GM23338 (cell line): ENCODE measurements at regions not wholly inside any gene's neighbourhood (a gene's known extent, or its start where the extent isn't known, plus 50 kb on each side); places are given as distances from the start of the nearest gene placed in this dataset.

Source experiments
- ATAC-seq: fragments of 200-7000 bp; cut with Tn5 transposase; 3 replicates; pipeline ENCODE4 v1.9.1; 2020
- DNase-seq: peaks from one replicate; pipeline ENCODE4 v3.0.0-alpha.2; 2015; ENCODE audit warnings: low spot score
- H2AFZ ChIP-seq: fragments of 200-600 bp; sonication (generic); 2 replicates; pipeline ENCODE4 v1.8.0; 2016; ENCODE audit warnings: antibody characterized with exemption, mild to moderate bottlenecking, moderate library complexity
- H3F3A ChIP-seq: fragments of 200-600 bp; sonication (generic); replicated peaks from 2 replicates; pipeline ENCODE4 v1.8.0; 2017; ENCODE audit warnings: antibody characterized with exemption, mixed run types, low read depth
- H3K27ac ChIP-seq: fragments of 200-600 bp; sonication (generic); 2 replicates; pipeline ENCODE4 v1.6.1; 2016; ENCODE audit warnings: low read depth
- H3K27me3 ChIP-seq: fragments of 200-600 bp; sonication (generic); 2 replicates; pipeline ENCODE4 v1.8.0; 2016; ENCODE audit warnings: mild to moderate bottlenecking, mixed run types, moderate library complexity; ENCODE audit not compliant: insufficient read depth
- H3K36me3 ChIP-seq: fragments of 200-600 bp; sonication (generic); 2 replicates; pipeline ENCODE4 v1.8.0; 2016; ENCODE audit warnings: mild to moderate bottlenecking; ENCODE audit not compliant: insufficient read depth
- H3K4me1 ChIP-seq: fragments of 200-600 bp; sonication (generic); 2 replicates; pipeline ENCODE4 v1.8.0; 2016; ENCODE audit warnings: mild to moderate bottlenecking, moderate library complexity; ENCODE audit not compliant: insufficient read depth
- H3K4me2 ChIP-seq: fragments of 200-600 bp; sonication (generic); 2 replicates; pipeline ENCODE4 v1.7.1; 2017; ENCODE audit warnings: mixed run types
- H3K4me3 ChIP-seq: fragments of 200-600 bp; sonication (generic); 2 replicates; pipeline ENCODE4 v1.6.1; 2016; ENCODE audit warnings: mixed run types
- H3K79me2 ChIP-seq: fragments of 200-600 bp; sonication (generic); replicated peaks from 2 replicates; pipeline ENCODE4 v1.8.0; 2017; ENCODE audit warnings: mild to moderate bottlenecking; ENCODE audit not compliant: insufficient read depth
- H3K9me2 ChIP-seq: fragments of 200-600 bp; sonication (generic); 2 replicates; pipeline ENCODE4 v1.8.0; 2017; ENCODE audit not compliant: insufficient read depth
- H4K20me1 ChIP-seq: fragments of 200-600 bp; sonication (generic); replicated peaks from 2 replicates; pipeline ENCODE4 v1.8.0; 2017; ENCODE audit warnings: mild to moderate bottlenecking; ENCODE audit not compliant: insufficient read depth
- H3K27ac Mint-ChIP-seq: 2 replicates; pipeline ENCODE4 v1.8.0; 2020; ENCODE audit warnings: inconsistent platforms, mild to moderate bottlenecking, moderate library complexity, mixed read lengths
- H3K27me3 Mint-ChIP-seq: 3 replicates; pipeline ENCODE4 v1.8.0; 2022; ENCODE audit warnings: low read depth, mild to moderate bottlenecking, moderate library complexity, mixed read lengths, inconsistent platforms; ENCODE audit not compliant: insufficient read depth, poor library complexity
- H3K36me3 Mint-ChIP-seq: 3 replicates; pipeline ENCODE4 v1.8.0; 2021; ENCODE audit warnings: low read depth, mild to moderate bottlenecking, inconsistent platforms, moderate library complexity, mixed read lengths
- H3K4me1 Mint-ChIP-seq: 3 replicates; pipeline ENCODE4 v1.8.0; 2020; ENCODE audit warnings: mild to moderate bottlenecking, inconsistent platforms, mixed read lengths
- H3K4me3 Mint-ChIP-seq: 3 replicates; pipeline ENCODE4 v1.8.0; 2021; ENCODE audit warnings: moderate library complexity, mild to moderate bottlenecking, inconsistent platforms, mixed read lengths
- H3K9me3 Mint-ChIP-seq: 3 replicates; pipeline ENCODE4 v1.8.0; 2020; ENCODE audit warnings: moderate library complexity, mild to moderate bottlenecking, inconsistent platforms, mixed read lengths
- CREB1 ChIP-seq: fragments of 250-450 bp; sonication (Bioruptor Pico); IDR thresholded peaks from 2 replicates; pipeline ENCODE4 v1.5.0; 2020; ENCODE audit warnings: low read depth, mild to moderate bottlenecking, moderate library complexity
- EZH2 ChIP-seq: fragments of 200-600 bp; sonication (generic); IDR thresholded peaks from one replicate; pipeline ENCODE4 v1.8.0; 2017; ENCODE audit warnings: antibody characterized with exemption, mild to moderate bottlenecking, low read depth; ENCODE audit not compliant: unreplicated experiment
- EZH2phosphoT487 ChIP-seq: fragments of 200-600 bp; sonication (generic); IDR thresholded peaks from one replicate; pipeline ENCODE4 v1.8.1; 2018; ENCODE audit warnings: antibody characterized with exemption; ENCODE audit not compliant: unreplicated experiment
- JUNB ChIP-seq: IDR thresholded peaks from one replicate; pipeline ENCODE4 v1.6.1; 2016; ENCODE audit warnings: antibody characterized with exemption; ENCODE audit not compliant: unreplicated experiment
- NANOG ChIP-seq: IDR thresholded peaks from 2 replicates; pipeline ENCODE4 v1.6.1; 2016; ENCODE audit warnings: antibody characterized with exemption, borderline replicate concordance
- POLR2AphosphoS5 ChIP-seq: IDR thresholded peaks from 2 replicates; pipeline ENCODE4 v1.6.1; 2016; ENCODE audit warnings: antibody characterized with exemption, low read depth
- STAT1 ChIP-seq: IDR thresholded peaks from one replicate; pipeline ENCODE4 v1.6.1; 2016; ENCODE audit warnings: antibody characterized with exemption; ENCODE audit not compliant: unreplicated experiment
- ZNF114 ChIP-seq: fragments of 250-450 bp; sonication (Bioruptor Pico); IDR thresholded peaks from 2 replicates; pipeline ENCODE4 v1.5.0; 2020; ENCODE audit warnings: mild to moderate bottlenecking, moderate library complexity
- ZNF331 ChIP-seq: fragments of 250-450 bp; sonication (Bioruptor Pico); IDR thresholded peaks from 2 replicates; pipeline ENCODE4 v1.5.0; 2020; ENCODE audit warnings: low read depth, mild to moderate bottlenecking, moderate library complexity
- TF ChIP-seq, protein P1 (sequence below), 2 experiments: fragments of 200-600 bp in 1 of 2; sonication (generic) in 1 of 2; conservative IDR thresholded peaks; 2 replicates each; pipeline versions ENCODE4 v1.5.1 to v1.6.1; 2016 to 2017; ENCODE audit warnings: antibody characterized with exemption in 2 of 2, low read depth in 2 of 2, mild to moderate bottlenecking in 2 of 2, moderate library complexity in 1 of 2
- TF ChIP-seq, protein P2 (sequence below): IDR thresholded peaks from 2 replicates; pipeline ENCODE4 v1.6.1; 2016; ENCODE audit warnings: antibody characterized with exemption
- TF ChIP-seq, protein P3 (sequence below): fragments of 250-450 bp; sonication (Bioruptor Pico); IDR thresholded peaks from 2 replicates; pipeline ENCODE4 v1.5.0; 2020; ENCODE audit warnings: mild to moderate bottlenecking, moderate library complexity
- TF ChIP-seq, protein P4 (sequence below): IDR thresholded peaks from one replicate; pipeline ENCODE4 v1.6.1; 2018; ENCODE audit warnings: antibody characterized with exemption; ENCODE audit not compliant: unreplicated experiment

DNA sequence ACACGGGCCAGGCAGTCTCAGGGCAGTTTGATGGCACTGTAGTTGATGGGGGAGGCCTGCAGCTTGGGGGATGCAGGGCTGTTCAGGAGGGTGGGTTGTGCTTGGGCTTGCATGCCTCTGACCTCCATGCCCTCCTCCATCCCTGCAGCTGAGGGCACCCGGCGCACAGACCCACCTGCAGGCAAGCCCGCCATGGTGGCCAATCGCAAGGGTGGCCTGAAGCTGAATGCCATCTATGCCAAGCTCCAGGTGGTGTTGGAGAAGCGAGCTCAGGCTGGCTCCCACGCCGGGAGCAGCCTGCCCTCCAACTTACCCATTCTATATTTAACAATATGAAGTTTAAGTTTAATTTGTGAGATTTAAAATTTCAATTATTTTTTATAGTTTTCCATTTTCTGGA is 228.7 kb upstream of the DPH6 start:
- H3K27ac Mint-ChIP-seq, result no peak overlapping the region
- H3K9me3 Mint-ChIP-seq, result no peaks in the 10 kb centered on the region
- Histone ChIP-seq H3K4me2 (no peak overlapping the region), H3K9me2 (no peaks in the 10 kb centered on the region), H3K27me3 (no peaks in the 10 kb centered on the region), H3K4me3 (no peak overlapping the region), H3K27ac (no peak overlapping the region), H3K4me1 (no peaks in the 10 kb centered on the region), H2AFZ (no peak overlapping the region), H4K20me1 (no peaks in the 10 kb centered on the region), H3K79me2 (no peaks in the 10 kb centered on the region), H3K36me3 (no peaks in the 10 kb centered on the region), H3F3A (no peaks in the 10 kb centered on the region)
- ATAC-seq (no peak), DNase-seq (no peak)
- no peak overlapping the region for H3K4me3 Mint-ChIP-seq
- no peaks in the 10 kb centered on the region for H3K4me1 Mint-ChIP-seq
- H3K27me3 Mint-ChIP-seq, result peaks cover 5% of the 10 kb centered on the region
- TF ChIP-seq, protein P1, sequence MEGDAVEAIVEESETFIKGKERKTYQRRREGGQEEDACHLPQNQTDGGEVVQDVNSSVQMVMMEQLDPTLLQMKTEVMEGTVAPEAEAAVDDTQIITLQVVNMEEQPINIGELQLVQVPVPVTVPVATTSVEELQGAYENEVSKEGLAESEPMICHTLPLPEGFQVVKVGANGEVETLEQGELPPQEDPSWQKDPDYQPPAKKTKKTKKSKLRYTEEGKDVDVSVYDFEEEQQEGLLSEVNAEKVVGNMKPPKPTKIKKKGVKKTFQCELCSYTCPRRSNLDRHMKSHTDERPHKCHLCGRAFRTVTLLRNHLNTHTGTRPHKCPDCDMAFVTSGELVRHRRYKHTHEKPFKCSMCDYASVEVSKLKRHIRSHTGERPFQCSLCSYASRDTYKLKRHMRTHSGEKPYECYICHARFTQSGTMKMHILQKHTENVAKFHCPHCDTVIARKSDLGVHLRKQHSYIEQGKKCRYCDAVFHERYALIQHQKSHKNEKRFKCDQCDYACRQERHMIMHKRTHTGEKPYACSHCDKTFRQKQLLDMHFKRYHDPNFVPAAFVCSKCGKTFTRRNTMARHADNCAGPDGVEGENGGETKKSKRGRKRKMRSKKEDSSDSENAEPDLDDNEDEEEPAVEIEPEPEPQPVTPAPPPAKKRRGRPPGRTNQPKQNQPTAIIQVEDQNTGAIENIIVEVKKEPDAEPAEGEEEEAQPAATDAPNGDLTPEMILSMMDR (conservative IDR thresholded peaks at IDR 0.05; ENCODE audit: low read depth in 2 of 2), result no peak
- TF ChIP-seq EZH2 (no peak), ZNF331 (no peak), NANOG (no peak), CREB1 (CRISPR knock-in tag) (no peak), JUNB (no peak), POLR2AphosphoS5 (no peak), ZNF114 (CRISPR knock-in tag) (no peak), EZH2phosphoT487 (no peak), STAT1 (no peak)
- TF ChIP-seq, protein P2, sequence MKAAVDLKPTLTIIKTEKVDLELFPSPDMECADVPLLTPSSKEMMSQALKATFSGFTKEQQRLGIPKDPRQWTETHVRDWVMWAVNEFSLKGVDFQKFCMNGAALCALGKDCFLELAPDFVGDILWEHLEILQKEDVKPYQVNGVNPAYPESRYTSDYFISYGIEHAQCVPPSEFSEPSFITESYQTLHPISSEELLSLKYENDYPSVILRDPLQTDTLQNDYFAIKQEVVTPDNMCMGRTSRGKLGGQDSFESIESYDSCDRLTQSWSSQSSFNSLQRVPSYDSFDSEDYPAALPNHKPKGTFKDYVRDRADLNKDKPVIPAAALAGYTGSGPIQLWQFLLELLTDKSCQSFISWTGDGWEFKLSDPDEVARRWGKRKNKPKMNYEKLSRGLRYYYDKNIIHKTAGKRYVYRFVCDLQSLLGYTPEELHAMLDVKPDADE, result no peak
- TF ChIP-seq, protein P3, sequence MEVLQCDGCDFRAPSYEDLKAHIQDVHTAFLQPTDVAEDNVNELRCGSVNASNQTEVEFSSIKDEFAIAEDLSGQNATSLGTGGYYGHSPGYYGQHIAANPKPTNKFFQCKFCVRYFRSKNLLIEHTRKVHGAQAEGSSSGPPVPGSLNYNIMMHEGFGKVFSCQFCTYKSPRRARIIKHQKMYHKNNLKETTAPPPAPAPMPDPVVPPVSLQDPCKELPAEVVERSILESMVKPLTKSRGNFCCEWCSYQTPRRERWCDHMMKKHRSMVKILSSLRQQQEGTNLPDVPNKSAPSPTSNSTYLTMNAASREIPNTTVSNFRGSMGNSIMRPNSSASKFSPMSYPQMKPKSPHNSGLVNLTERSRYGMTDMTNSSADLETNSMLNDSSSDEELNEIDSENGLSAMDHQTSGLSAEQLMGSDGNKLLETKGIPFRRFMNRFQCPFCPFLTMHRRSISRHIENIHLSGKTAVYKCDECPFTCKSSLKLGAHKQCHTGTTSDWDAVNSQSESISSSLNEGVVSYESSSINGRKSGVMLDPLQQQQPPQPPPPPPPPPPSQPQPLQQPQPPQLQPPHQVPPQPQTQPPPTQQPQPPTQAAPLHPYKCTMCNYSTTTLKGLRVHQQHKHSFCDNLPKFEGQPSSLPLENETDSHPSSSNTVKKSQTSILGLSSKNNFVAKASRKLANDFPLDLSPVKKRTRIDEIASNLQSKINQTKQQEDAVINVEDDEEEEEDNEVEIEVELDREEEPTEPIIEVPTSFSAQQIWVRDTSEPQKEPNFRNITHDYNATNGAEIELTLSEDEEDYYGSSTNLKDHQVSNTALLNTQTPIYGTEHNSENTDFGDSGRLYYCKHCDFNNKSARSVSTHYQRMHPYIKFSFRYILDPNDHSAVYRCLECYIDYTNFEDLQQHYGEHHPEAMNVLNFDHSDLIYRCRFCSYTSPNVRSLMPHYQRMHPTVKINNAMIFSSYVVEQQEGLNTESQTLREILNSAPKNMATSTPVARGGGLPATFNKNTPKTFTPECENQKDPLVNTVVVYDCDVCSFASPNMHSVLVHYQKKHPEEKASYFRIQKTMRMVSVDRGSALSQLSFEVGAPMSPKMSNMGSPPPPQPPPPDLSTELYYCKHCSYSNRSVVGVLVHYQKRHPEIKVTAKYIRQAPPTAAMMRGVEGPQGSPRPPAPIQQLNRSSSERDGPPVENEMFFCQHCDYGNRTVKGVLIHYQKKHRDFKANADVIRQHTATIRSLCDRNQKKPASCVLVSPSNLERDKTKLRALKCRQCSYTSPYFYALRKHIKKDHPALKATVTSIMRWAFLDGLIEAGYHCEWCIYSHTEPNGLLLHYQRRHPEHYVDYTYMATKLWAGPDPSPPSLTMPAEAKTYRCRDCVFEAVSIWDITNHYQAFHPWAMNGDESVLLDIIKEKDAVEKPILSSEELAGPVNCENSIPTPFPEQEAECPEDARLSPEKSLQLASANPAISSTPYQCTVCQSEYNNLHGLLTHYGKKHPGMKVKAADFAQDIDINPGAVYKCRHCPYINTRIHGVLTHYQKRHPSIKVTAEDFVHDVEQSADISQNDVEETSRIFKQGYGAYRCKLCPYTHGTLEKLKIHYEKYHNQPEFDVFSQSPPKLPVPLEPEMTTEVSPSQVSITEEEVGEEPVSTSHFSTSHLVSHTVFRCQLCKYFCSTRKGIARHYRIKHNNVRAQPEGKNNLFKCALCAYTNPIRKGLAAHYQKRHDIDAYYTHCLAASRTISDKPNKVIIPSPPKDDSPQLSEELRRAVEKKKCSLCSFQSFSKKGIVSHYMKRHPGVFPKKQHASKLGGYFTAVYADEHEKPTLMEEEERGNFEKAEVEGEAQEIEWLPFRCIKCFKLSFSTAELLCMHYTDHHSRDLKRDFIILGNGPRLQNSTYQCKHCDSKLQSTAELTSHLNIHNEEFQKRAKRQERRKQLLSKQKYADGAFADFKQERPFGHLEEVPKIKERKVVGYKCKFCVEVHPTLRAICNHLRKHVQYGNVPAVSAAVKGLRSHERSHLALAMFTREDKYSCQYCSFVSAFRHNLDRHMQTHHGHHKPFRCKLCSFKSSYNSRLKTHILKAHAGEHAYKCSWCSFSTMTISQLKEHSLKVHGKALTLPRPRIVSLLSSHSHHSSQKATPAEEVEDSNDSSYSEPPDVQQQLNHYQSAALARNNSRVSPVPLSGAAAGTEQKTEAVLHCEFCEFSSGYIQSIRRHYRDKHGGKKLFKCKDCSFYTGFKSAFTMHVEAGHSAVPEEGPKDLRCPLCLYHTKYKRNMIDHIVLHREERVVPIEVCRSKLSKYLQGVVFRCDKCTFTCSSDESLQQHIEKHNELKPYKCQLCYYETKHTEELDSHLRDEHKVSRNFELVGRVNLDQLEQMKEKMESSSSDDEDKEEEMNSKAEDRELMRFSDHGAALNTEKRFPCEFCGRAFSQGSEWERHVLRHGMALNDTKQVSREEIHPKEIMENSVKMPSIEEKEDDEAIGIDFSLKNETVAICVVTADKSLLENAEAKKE (CRISPR knock-in tag), result no peak
- TF ChIP-seq, protein P4, sequence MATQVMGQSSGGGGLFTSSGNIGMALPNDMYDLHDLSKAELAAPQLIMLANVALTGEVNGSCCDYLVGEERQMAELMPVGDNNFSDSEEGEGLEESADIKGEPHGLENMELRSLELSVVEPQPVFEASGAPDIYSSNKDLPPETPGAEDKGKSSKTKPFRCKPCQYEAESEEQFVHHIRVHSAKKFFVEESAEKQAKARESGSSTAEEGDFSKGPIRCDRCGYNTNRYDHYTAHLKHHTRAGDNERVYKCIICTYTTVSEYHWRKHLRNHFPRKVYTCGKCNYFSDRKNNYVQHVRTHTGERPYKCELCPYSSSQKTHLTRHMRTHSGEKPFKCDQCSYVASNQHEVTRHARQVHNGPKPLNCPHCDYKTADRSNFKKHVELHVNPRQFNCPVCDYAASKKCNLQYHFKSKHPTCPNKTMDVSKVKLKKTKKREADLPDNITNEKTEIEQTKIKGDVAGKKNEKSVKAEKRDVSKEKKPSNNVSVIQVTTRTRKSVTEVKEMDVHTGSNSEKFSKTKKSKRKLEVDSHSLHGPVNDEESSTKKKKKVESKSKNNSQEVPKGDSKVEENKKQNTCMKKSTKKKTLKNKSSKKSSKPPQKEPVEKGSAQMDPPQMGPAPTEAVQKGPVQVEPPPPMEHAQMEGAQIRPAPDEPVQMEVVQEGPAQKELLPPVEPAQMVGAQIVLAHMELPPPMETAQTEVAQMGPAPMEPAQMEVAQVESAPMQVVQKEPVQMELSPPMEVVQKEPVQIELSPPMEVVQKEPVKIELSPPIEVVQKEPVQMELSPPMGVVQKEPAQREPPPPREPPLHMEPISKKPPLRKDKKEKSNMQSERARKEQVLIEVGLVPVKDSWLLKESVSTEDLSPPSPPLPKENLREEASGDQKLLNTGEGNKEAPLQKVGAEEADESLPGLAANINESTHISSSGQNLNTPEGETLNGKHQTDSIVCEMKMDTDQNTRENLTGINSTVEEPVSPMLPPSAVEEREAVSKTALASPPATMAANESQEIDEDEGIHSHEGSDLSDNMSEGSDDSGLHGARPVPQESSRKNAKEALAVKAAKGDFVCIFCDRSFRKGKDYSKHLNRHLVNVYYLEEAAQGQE, result no peak
- H3K36me3 Mint-ChIP-seq, result no peaks in the 10 kb centered on the region
